Breast epithelium (tissue), 3 donors: ENCODE measurements at regions not wholly inside any gene's neighbourhood (a gene's known extent, or its start where the extent isn't known, plus 50 kb on each side); places are given as distances from the start of the nearest gene placed in this dataset.

ENCODE experiments used
- POLR2A ChIP-seq: fragments of 450-650 bp; IDR thresholded peaks from one replicate; pipeline ENCODE4 v1.6.1; 2016; ENCODE audit warnings: antibody characterized with exemption, mild to moderate bottlenecking, moderate library complexity
- POLR2AphosphoS5 ChIP-seq, 3 donors: sonication (generic); formaldehyde crosslinking; IDR thresholded peaks; one replicate each; pipeline ENCODE4 v1.6.1; 2017; ENCODE audit warnings: antibody characterized with exemption in 3 of 3
- TF ChIP-seq, protein P1 (sequence below), 3 donors: fragments of 450-650 bp; IDR thresholded peaks; one replicate each; pipeline ENCODE4 v1.5.1; 2016 to 2017; ENCODE audit warnings: antibody characterized with exemption in 3 of 3, mild to moderate bottlenecking in 3 of 3, moderate library complexity in 3 of 3

DNA sequence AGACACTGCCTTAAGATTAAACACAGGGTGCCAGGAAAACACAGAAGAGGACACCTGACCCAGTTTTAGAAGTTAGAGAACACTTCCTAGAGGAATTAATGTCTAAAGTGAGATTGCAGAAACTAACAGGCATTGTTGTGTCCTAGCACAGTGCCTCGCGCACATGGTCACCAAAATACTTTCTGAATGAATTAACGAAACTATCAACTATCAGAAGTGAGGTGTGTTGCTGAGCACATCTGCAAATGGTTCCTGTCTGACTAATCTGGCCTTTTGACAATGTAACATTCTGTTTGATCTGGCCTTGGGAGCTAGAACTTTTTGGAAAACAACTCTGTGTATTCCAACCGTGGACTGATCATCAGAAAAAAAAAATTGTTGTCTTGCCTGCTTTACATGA, 556.8 kb upstream of the LCORL start:
- TF ChIP-seq POLR2A: no peak
- TF ChIP-seq, protein P1, sequence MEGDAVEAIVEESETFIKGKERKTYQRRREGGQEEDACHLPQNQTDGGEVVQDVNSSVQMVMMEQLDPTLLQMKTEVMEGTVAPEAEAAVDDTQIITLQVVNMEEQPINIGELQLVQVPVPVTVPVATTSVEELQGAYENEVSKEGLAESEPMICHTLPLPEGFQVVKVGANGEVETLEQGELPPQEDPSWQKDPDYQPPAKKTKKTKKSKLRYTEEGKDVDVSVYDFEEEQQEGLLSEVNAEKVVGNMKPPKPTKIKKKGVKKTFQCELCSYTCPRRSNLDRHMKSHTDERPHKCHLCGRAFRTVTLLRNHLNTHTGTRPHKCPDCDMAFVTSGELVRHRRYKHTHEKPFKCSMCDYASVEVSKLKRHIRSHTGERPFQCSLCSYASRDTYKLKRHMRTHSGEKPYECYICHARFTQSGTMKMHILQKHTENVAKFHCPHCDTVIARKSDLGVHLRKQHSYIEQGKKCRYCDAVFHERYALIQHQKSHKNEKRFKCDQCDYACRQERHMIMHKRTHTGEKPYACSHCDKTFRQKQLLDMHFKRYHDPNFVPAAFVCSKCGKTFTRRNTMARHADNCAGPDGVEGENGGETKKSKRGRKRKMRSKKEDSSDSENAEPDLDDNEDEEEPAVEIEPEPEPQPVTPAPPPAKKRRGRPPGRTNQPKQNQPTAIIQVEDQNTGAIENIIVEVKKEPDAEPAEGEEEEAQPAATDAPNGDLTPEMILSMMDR (IDR thresholded peaks at IDR 0.05): no peak
- no peak for TF ChIP-seq POLR2AphosphoS5 (IDR thresholded peaks at IDR 0.05)
